GM12874 (cell line): ENCODE measurements at regions not wholly inside any gene's neighbourhood (a gene's known extent, or its start where the extent isn't known, plus 50 kb on each side); places are given as distances from the start of the nearest gene placed in this dataset.

ENCODE experiments used
- TF ChIP-seq, protein P1 (sequence below): IDR thresholded peaks from 2 replicates; pipeline ENCODE4 v1.5.1; 2011; ENCODE audit warnings: low read depth, mild to moderate bottlenecking, control low read depth, low read length, moderate library complexity; ENCODE audit not compliant: insufficient read depth

DNA sequence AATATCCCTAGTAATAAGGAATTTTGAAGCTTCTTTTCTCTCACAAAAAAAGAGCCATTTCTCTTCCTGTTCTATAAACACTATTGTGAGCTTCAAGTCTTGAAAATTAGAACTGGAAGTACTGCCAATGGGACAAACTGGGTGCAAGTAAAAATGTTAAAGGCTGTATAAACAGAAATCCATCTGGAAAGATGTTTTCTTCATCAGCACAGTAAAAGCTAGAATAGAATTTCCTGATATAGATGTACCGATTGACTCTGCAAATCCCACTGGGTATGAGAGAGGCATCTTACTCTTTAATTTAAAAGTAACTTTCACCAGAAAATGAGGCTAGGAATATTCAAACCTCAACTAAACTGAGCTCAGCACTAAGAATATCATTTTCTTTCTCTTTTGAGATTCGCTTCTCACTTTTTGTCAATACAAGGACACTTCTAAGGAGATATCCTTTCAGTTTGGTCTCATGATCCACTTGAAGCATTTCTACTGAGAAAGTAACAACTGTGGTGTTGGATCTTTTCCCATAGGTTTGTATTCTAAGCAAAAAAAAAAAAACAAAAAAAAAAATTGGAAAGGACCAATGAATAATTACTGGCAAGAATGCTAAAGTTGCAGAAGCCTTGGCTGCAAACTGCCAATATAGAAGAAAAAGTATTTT is 169.0 kb upstream of the PRDM1 start:
- TF ChIP-seq, protein P1, sequence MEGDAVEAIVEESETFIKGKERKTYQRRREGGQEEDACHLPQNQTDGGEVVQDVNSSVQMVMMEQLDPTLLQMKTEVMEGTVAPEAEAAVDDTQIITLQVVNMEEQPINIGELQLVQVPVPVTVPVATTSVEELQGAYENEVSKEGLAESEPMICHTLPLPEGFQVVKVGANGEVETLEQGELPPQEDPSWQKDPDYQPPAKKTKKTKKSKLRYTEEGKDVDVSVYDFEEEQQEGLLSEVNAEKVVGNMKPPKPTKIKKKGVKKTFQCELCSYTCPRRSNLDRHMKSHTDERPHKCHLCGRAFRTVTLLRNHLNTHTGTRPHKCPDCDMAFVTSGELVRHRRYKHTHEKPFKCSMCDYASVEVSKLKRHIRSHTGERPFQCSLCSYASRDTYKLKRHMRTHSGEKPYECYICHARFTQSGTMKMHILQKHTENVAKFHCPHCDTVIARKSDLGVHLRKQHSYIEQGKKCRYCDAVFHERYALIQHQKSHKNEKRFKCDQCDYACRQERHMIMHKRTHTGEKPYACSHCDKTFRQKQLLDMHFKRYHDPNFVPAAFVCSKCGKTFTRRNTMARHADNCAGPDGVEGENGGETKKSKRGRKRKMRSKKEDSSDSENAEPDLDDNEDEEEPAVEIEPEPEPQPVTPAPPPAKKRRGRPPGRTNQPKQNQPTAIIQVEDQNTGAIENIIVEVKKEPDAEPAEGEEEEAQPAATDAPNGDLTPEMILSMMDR: no peak

DNA sequence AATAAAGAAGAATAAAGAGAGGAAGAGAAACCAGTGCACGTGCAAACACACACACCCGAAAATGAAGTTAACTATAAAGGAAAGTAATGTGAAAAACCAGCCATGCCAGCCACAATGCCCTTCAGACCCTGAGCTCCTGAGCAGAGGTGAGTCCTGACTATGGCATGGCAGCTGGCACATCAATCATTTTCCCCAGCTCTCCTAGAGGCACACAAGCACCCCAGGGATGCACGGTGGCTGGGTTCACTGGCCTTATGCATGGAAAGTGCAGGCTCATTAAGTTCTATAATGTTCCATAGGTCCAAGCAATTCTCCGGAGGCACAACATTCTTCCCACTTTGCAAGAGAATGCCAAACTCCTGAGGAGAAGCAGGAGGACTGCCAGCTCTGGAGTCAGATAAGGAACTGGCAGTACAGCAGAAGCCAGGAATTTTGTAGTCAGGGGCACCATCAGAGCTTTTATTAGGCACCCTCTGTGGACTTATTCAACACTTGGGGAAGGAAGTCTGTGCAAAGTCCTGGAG is 175.0 kb upstream of the PRDM1 start:
- TF ChIP-seq, protein P1: no peak

GRCh38 chr6:105909106-105909505 is 177.0 kb upstream of the PRDM1 start:
- TF ChIP-seq, protein P1: no peak

DNA sequence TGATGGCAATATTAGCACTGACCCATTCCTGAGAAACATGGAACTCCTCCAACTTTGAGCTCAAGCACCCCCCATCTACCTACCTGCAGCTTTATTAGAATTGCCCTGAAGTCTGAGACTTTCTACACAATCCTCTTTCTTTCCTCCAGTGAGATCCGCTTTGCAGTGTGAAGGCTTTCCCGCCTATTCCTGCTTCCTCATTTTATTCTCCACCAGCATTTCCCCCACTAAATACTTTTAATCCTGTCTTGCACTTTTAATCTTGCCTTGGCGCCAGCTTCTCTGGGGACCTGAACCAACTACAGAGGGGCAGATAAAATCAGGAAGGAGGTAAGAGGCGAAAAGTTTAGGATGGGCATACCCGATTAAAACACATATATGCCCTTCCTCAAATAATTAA is 178.1 kb upstream of the PRDM1 start:
- TF ChIP-seq, protein P1: no peak

GRCh38 chr6:105907301-105907700 is 178.8 kb upstream of the PRDM1 start:
- TF ChIP-seq, protein P1: no peak

DNA sequence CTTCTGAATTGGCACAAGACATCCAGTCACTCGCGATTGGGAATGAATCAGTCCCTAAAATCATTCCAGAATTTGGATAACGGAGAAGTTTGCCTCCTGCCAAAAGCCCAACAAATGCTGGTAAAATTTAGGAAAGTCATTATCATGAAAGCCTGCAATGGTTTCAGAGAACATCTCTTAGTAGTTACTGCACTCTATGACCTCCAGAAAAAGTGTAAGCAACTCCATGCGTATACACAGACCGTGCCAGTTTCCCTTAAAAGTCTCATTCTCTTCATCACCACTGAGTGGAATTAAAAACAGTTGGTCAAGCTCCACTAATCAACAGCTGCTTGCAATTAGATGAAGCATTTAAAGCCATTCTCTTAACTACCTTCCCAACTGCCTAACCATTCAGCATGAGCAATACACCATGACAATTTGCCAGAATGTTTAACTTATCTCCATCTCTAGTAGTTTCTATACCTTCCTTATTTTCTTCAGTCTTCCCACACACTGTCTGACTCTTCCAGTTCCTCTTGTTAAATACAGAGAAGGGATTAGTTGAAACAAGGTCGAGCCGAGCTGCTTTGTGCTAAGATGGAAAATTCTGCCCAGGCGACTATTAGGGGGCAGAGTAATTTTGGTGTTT is 183.6 kb upstream of the PRDM1 start:
- TF ChIP-seq, protein P1: no peak

DNA sequence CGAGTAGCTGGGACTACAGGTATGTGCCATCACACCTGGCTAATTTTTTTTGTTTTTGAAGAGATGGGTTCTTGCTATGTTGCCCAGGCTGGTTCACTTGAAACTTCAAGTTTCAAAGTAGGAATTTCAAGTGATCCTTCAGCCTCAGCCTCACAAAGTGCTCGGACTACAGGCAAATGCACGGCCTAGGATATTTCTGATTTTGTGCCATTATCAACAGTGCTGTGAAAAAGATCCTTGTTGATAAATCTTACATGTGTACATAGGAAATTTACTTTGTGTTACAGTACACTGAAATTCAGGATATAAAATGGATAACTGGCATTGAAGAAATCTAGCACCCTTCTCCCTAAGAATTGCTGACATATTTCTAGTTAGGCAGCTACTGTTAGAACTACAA is 184.6 kb upstream of the PRDM1 start:
- TF ChIP-seq, protein P1: no peak
